Suprapubic skin (tissue), 4 donors: ENCODE measurements at regions not wholly inside any gene's neighbourhood (a gene's known extent, or its start where the extent isn't known, plus 50 kb on each side); places are given as distances from the start of the nearest gene placed in this dataset.

Source experiments
- DNase-seq, 2 donors: peaks; one replicate each; pipeline ENCODE4 v3.0.0-alpha.2; 2019; ENCODE audit warnings: low spot score in 2 of 2
- H3K27ac ChIP-seq: fragments of 200-600 bp; sonication (generic); one replicate; pipeline ENCODE4 v1.5.1; 2019
- H3K27me3 ChIP-seq: fragments of 200-600 bp; sonication (generic); one replicate; pipeline ENCODE4 v1.5.1; 2019
- H3K36me3 ChIP-seq: fragments of 200-600 bp; sonication (generic); one replicate; pipeline ENCODE4 v1.5.1; 2019
- H3K4me1 ChIP-seq: fragments of 200-600 bp; sonication (generic); one replicate; pipeline ENCODE4 v1.5.1; 2019
- H3K4me3 ChIP-seq: fragments of 200-600 bp; sonication (generic); one replicate; pipeline ENCODE4 v1.5.1; 2019; ENCODE audit warnings: mild to moderate bottlenecking
- H3K9me3 ChIP-seq: fragments of 200-600 bp; sonication (generic); one replicate; pipeline ENCODE4 v1.5.1; 2019
- CTCF ChIP-seq, 2 donors: fragments of 200-600 bp in 1 of 2; fragments of 450-650 bp in 1 of 2; sonication (generic) in 1 of 2; IDR thresholded peaks; one replicate each; pipeline ENCODE4 v1.5.1; 2016 to 2019; ENCODE audit warnings: antibody characterized with exemption in 2 of 2, mild to moderate bottlenecking in 1 of 2, moderate library complexity in 1 of 2
- EP300 ChIP-seq: sonication (generic); formaldehyde crosslinking; IDR thresholded peaks from one replicate; pipeline ENCODE4 v1.6.1; 2017; ENCODE audit warnings: antibody characterized with exemption
- POLR2A ChIP-seq, 2 donors: fragments of 450-650 bp; IDR thresholded peaks; one replicate each; pipeline ENCODE4 v1.6.1; 2017; ENCODE audit warnings: antibody characterized with exemption in 2 of 2, mild to moderate bottlenecking in 2 of 2, moderate library complexity in 2 of 2
- POLR2AphosphoS5 ChIP-seq, 3 donors: sonication (generic); formaldehyde crosslinking; IDR thresholded peaks; one replicate each; pipeline ENCODE4 v1.6.1; 2017; ENCODE audit warnings: antibody characterized with exemption in 3 of 3
- WGBS: methylation state at CpG from one replicate; pipeline ENCODE4 v1.1.5; 2018; 5-methylcytosine and 5-hydroxymethylcytosine counted together

GRCh38 chr1:29895201-29895600, 658.9 kb downstream of the PTPRU start:
- peaks cover 54% of the 10 kb centered on the region for H3K27me3 ChIP-seq
- no peak overlapping the region for H3K4me3 ChIP-seq
- WGBS = 80% methylated on average over 4 of the region's 4 CpGs
- H3K4me1 ChIP-seq = no peaks in the 10 kb centered on the region
- DNase-seq = peak in 1 of 2 donors; percentile 26
- H3K36me3 ChIP-seq = no peaks in the 10 kb centered on the region
- no peak overlapping the region for H3K27ac ChIP-seq
- H3K9me3 ChIP-seq = no peaks in the 10 kb centered on the region
- TF ChIP-seq POLR2A (IDR thresholded peaks at IDR 0.05) = no peak
- TF ChIP-seq POLR2AphosphoS5 (IDR thresholded peaks at IDR 0.05) = no peak
- no peak for TF ChIP-seq EP300
- TF ChIP-seq CTCF (IDR thresholded peaks at IDR 0.05) = no peak

- DNase-seq = peak in 1 of 2 donors; percentile 55
- 87% methylated on average over 3 of the region's 5 CpGs for WGBS
- peaks cover 57% of the 10 kb centered on the region for H3K27me3 ChIP-seq
- no peaks in the 10 kb centered on the region for H3K36me3 ChIP-seq
- H3K27ac ChIP-seq = no peak overlapping the region
- H3K4me1 ChIP-seq = no peaks in the 10 kb centered on the region
- TF ChIP-seq POLR2AphosphoS5 (IDR thresholded peaks at IDR 0.05) = no peak
- TF ChIP-seq CTCF (IDR thresholded peaks at IDR 0.05) = no peak
- no peak for TF ChIP-seq POLR2A (IDR thresholded peaks at IDR 0.05)
- no peak for TF ChIP-seq EP300
- H3K9me3 ChIP-seq = no peaks in the 10 kb centered on the region
- H3K4me3 ChIP-seq = no peak overlapping the region
These were observed 658.0 kb downstream of the PTPRU start for GRCh38 chr1:29894311-29894710.

- Histone ChIP-seq H3K27me3 (peaks cover 56% of the 10 kb centered on the region), H3K9me3 (no peaks in the 10 kb centered on the region), H3K36me3 (no peaks in the 10 kb centered on the region), H3K27ac (no peak overlapping the region), H3K4me3 (no peak overlapping the region), H3K4me1 (no peaks in the 10 kb centered on the region)
- TF ChIP-seq POLR2AphosphoS5 (IDR thresholded peaks at IDR 0.05) (no peak), POLR2A (IDR thresholded peaks at IDR 0.05) (no peak), CTCF (IDR thresholded peaks at IDR 0.05) (no peak), EP300 (no peak)
- 95% methylated on average over 5 of the region's 5 CpGs for WGBS
- peak in 1 of 2 donors; percentile 31 for DNase-seq
These were observed 657.5 kb downstream of the PTPRU start for GRCh38 chr1:29893806-29894205.

DNA sequence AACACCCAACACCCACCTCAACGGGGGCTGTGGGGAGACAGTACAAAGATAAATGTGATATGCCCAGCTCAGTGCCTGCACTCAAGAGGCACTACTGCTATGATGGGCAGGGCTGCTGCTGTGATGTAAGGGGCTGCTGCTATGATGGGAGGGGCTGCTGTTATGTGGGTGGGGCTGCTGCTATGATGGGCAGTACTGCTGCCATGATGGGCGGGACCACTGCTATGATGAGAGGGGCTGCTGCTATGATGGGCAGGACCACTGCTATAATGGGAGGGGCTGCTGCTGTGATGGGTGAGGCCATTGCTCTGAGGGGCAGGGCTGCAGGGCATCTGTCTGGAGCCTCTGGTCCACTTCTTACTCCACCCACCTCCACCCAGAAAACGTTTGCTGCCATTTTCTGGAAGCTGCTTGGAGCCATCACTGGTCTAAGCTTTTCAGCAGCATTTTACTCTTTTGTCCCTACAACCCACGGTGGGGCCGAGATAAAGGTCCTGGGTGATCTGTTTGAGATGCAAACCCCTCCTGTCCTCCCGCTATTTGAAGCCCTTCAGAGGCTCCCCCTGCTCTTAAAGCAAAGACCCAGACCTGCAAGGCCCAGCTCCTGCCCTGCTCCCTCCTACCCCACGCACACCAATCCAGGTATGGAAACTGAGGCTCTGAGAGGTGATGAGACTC, 656.9 kb downstream of the PTPRU start:
- H3K4me3 ChIP-seq = no peak overlapping the region
- H3K27me3 ChIP-seq = peaks cover 55% of the 10 kb centered on the region
- no peaks in the 10 kb centered on the region for H3K9me3 ChIP-seq
- H3K36me3 ChIP-seq = no peaks in the 10 kb centered on the region
- H3K4me1 ChIP-seq = no peaks in the 10 kb centered on the region
- no peak for TF ChIP-seq CTCF (IDR thresholded peaks at IDR 0.05)
- no peak for TF ChIP-seq EP300
- no peak for TF ChIP-seq POLR2A (IDR thresholded peaks at IDR 0.05)
- TF ChIP-seq POLR2AphosphoS5 (IDR thresholded peaks at IDR 0.05) = no peak
- no peak overlapping the region for H3K27ac ChIP-seq
- WGBS = 78% methylated on average over 7 of the region's 7 CpGs
- peak in 1 of 2 donors; percentile 50 for DNase-seq

- Histone ChIP-seq H3K4me3 (no peak overlapping the region), H3K9me3 (no peaks in the 10 kb centered on the region), H3K36me3 (no peaks in the 10 kb centered on the region), H3K4me1 (no peaks in the 10 kb centered on the region), H3K27ac (no peak overlapping the region), H3K27me3 (peaks cover 52% of the 10 kb centered on the region)
- DNase-seq = peak in 1 of 2 donors; percentile 16
- whole genome bisulfite sequencing = 64% methylated on average over 1 of the region's 1 CpG
- TF ChIP-seq CTCF (IDR thresholded peaks at IDR 0.05) (no peak), POLR2A (IDR thresholded peaks at IDR 0.05) (no peak), POLR2AphosphoS5 (IDR thresholded peaks at IDR 0.05) (no peak), EP300 (no peak)
These were observed 655.9 kb downstream of the PTPRU start for GRCh38 chr1:29892247-29892646.
